Umbilical cord (tissue), 1 donor: ENCODE measurements at regions not wholly inside any gene's neighbourhood (a gene's known extent, or its start where the extent isn't known, plus 50 kb on each side); places are given as distances from the start of the nearest gene placed in this dataset.

Experiments
- DNase-seq: peaks from one replicate; pipeline ENCODE4 v3.0.0-alpha.2; 2015; ENCODE audit warnings: low spot score

- no peak for DNase-seq
These were observed 279.8 kb downstream of the IKZF2 start for GRCh38 chr2:212871597-212871996.

- DNase-seq = no peak
These were observed 287.2 kb downstream of the IKZF2 start for GRCh38 chr2:212864186-212864585.

- no peak for DNase-seq
These were observed 288.2 kb downstream of the IKZF2 start for GRCh38 chr2:212863185-212863588.

DNA sequence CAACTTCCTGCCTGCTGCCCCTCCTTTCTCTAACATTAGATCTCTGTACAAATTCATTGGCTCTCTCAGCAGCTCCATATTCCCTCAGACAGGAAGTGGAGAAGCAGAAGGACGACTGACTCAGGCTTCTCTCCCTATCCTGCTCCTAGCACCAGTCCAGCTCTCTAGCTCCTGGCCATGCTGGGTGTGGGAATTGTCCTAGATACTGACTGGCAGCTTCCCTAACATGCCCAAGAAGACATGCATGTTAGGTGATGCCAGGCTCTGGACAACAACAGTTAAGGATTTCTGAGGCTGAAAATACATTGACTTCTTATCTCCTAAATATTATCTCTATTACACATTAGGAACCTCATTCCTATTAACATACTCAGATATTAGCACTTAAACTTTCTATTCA lies 292.9 kb downstream of the IKZF2 start:
- no peak for DNase-seq

GRCh38 chr2:212854771-212855170 lies 296.6 kb downstream of the IKZF2 start:
- no peak for DNase-seq

DNA sequence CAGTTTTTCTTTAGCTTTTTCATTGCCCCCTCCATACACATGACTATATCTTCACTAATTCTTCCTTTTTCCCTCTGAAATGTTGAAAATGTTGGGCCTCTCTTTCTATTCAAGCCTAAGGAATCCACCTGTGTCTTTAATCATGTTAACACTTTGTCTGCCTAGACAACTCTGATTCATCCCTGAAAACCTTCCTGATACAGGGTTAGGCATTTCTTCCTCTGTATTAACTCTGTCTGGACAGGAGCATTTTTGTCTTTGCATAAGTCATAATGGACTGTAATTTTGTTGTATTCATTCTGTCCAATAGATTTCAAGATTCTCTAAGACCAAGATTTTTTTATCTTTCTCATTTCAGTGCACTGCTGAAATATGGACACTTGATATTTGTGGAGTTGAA lies 297.3 kb downstream of the IKZF2 start:
- no peak for DNase-seq

DNA sequence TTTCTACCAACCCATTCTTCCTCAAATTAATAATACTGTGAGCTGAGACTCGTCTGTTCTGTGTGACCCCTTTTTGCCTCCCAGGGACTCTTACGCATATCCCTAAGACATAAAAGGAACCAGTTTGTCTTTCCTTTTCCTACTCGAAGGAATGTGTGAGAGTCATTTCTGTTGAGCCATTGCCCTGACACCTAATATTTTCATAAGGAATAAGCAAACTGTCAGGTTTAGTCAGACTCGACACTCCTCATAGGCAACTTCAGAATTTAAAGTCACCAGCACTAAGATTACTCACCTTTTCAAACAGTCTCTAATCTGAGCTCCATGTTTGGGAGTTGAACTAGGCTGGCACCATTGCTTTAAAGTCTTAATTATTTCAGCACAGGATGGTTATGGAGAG lies 305.5 kb downstream of the IKZF2 start:
- DNase-seq = no peak

- no peak for DNase-seq
These were observed 305.0 kb upstream of the ERBB4 start for GRCh38 chr2:212843409-212844199.

DNA sequence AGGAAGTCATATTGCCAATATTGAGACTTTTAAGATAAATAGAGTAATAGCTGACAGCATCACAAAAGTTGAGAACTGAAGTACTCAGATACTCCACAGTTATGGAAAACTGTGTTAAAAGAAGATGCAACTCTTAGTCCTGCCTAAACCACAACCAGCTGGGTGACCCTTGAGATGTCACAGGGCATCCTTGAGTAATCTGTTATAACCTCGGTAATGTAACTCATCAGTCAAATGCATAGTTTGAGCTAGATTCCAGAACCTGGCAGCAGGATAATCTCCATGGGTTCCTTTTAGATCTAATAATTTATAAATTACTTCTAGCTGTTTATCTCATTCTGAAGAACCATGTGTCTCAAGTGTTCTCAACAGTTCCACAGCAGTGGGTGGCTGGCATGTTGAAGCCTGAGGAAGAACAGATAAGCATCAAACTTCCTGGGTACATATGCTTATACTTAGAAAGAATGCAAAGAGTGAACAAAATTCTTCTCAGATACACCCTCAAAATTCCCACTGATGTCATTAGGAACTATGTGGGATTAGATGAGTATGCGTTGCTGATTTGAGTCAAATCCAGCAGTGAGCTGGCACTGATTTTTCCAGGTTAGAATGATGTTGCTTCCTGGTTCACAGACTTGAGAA lies 304.1 kb upstream of the ERBB4 start:
- DNase-seq = peak; percentile 28

GRCh38 chr2:212841460-212841859 lies 302.9 kb upstream of the ERBB4 start:
- no peak for DNase-seq

DNA sequence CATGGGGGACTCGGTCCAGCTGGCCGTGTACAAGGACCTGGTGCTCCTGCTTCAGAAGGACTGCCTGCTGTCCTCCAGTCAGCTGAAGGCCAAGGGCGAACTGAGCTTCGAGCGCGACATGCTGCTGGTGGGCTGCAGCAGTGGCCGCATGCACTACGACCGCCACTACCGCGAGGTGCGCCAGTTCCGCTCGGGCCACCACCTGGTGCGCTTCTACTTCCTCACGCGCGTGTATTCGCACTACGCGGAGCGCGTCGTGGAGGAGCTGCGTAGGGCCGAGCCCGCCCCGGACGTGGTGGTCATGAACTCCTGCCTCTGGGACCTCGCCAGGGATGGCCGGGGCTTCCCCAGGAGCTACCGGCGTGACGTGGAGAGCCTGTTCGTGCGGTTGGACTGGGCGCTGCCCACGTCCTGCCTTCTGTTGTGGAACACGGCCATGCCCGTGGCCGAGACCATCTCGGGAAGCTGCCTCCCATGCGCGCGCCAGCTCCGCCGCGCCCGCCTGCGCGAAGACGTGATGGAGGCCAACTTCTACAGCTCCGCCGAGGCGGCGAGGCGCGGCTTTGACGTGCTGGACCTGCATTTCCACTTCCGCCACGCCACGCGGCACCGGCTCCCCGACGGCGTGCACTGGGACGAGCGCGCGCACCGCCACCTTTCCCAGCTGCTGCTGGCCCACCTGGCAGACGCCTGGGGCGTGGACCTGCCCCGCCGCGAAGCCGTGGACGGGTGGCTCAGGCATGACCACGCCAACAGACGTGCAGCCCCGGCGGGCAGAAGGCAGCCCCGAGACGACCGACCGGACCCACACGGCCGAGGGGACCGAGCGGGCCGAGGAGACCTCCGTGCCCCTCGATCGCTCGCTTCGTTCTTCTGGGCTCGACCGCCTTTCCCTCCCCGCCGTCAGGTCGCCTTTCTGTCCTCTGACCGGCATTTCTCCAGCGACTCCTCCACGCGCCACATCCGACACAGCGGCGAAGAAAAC lies 293.9 kb upstream of the ERBB4 start:
- DNase-seq = no peak

- DNase-seq = no peak
These were observed 293.1 kb upstream of the ERBB4 start for GRCh38 chr2:212831671-212832199.

- no peak for DNase-seq
These were observed 277.7 kb upstream of the ERBB4 start for GRCh38 chr2:212816267-212816666.

DNA sequence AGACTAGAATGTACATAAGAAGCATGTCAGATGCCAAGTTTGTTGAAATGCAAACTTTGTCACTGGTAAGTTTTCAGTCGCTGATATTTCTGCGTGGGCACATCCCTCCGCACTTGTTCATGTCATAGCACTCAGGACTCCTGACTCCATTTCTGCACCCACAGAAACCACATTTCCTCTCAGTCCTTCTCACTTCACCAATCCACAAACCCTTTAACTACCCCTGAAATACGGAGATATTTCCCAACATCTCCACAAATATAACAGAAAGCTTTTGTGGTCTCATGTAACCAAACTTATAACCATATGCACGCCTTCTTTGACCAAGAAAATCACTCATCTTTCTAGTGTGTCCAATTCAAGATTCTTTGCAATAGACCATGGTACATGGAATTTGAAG lies 276.9 kb upstream of the ERBB4 start:
- no peak for DNase-seq

- DNase-seq = peak; percentile 27
These were observed 276.3 kb upstream of the ERBB4 start for GRCh38 chr2:212814941-212815340.

- no peak for DNase-seq
These were observed 273.3 kb upstream of the ERBB4 start for GRCh38 chr2:212811921-212812320.

- no peak for DNase-seq
These were observed 272.6 kb upstream of the ERBB4 start for GRCh38 chr2:212811036-212811805.

GRCh38 chr2:212797484-212798205 lies 259.0 kb upstream of the ERBB4 start:
- DNase-seq = peak; percentile 67

DNA sequence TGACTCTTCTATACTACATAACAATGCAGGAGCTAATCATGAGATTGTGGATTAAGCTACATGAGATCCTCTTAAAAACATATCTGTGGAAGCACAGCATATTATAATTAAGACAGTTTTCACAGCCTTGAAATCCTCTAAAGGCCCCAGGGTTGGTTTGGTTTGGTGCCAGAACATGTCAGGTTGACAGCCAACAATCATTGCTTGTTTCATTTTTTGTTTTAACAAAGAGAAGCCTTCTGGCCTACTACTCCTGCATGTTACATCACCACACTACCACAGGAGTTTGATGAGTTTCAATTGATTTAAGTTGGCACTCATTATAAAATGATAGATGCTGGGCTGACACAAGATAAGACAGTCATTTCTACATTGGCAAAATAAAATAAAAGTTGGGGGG lies 255.9 kb upstream of the ERBB4 start:
- DNase-seq = no peak

GRCh38 chr2:212791569-212791968 lies 253.0 kb upstream of the ERBB4 start:
- DNase-seq = no peak
